B cell (primary cell): ENCODE measurements at regions not wholly inside any gene's neighbourhood (a gene's known extent, or its start where the extent isn't known, plus 50 kb on each side); places are given as distances from the start of the nearest gene placed in this dataset.

Source experiments
- ATAC-seq: fragments of 200-7000 bp; cut with Tn5 transposase; one replicate; pipeline ENCODE4 v1.10.0; 2021; ENCODE audit warnings: low read depth, mild to moderate bottlenecking, moderate number of reproducible peaks, moderate library complexity
- CTCF ChIA-PET: fragments of 350-600 bp; sonication (Branson Sonifier 250); formaldehyde crosslinking; loops from one replicate; lab custom pipeline; 2021; ENCODE audit warnings: antibody characterized with exemption, inconsistent platforms; lab: Charles Lee
- POLR2A ChIA-PET: fragments of 350-600 bp; sonication (Branson Sonifier 250); formaldehyde crosslinking; loops from one replicate; lab custom pipeline; 2021; ENCODE audit warnings: antibody characterized with exemption; lab: Charles Lee
- DNase-seq: peaks from one replicate; pipeline ENCODE4 v3.0.0; 2013
- H2AFZ ChIP-seq: 2 replicates; pipeline ENCODE4 v1.6.1; 2012; ENCODE audit warnings: mild to moderate bottlenecking, low read depth, low read length; ENCODE audit not compliant: insufficient read depth, poor library complexity, severe bottlenecking
- H3K27ac ChIP-seq, 2 donors: 1 replicate in 1 of 2; 2 replicates in 1 of 2; pipeline ENCODE4 v1.5.1; 2012 to 2013; ENCODE audit warnings: low read length in 2 of 2, mild to moderate bottlenecking in 2 of 2, moderate library complexity in 1 of 2
- H3K27me3 ChIP-seq, 4 experiments: fragments of 200-600 bp in 1 of 4; sonication (generic) in 1 of 4; replicated peaks in 1 of 4; 1 replicate in 2 of 4; 2 replicates in 2 of 4; pipeline versions ENCODE4 v1.6.1 to v1.7.0; 2013 to 2016; ENCODE audit warnings: low read length in 3 of 4, mild to moderate bottlenecking in 2 of 4, mixed read lengths in 1 of 4, moderate library complexity in 1 of 4; ENCODE audit not compliant: insufficient read depth in 4 of 4, control insufficient read depth in 3 of 4; ENCODE audit errors: control extremely low read depth in 1 of 4
- H3K36me3 ChIP-seq, 2 experiments: replicated peaks in 1 of 2; 1 replicate in 1 of 2; 2 replicates in 1 of 2; pipeline versions ENCODE4 v1.6.1 to v1.7.1; 2013; ENCODE audit warnings: low read length in 1 of 2; ENCODE audit not compliant: insufficient read depth in 2 of 2, control insufficient read depth in 1 of 2; ENCODE audit errors: control extremely low read depth in 1 of 2, extremely low read depth in 1 of 2
- H3K4me1 ChIP-seq, 2 donors: fragments of 200-600 bp in 1 of 2; sonication (generic) in 1 of 2; 1 replicate in 1 of 2; 2 replicates in 1 of 2; pipeline versions ENCODE4 v1.5.1 to v1.6.1; 2013 to 2017; ENCODE audit warnings: low read length in 2 of 2; ENCODE audit not compliant: control insufficient read depth in 2 of 2, insufficient read depth in 2 of 2
- H3K4me2 ChIP-seq: replicated peaks from 2 replicates; pipeline ENCODE3; 2012; ENCODE audit warnings: mild to moderate bottlenecking, low read depth, low read length; ENCODE audit not compliant: poor library complexity, severe bottlenecking
- H3K4me3 ChIP-seq, 5 experiments: fragments of 200-600 bp in 1 of 5; sonication (generic) in 1 of 5; 1 replicate in 3 of 5; 2 replicates in 2 of 5; pipeline versions ENCODE4 v1.5.1 to v1.7.0; 2011 to 2016; ENCODE audit warnings: low read length in 4 of 5, mild to moderate bottlenecking in 4 of 5, low read depth in 2 of 5, control low read depth in 1 of 5, moderate library complexity in 1 of 5; ENCODE audit not compliant: insufficient read depth in 1 of 5; ENCODE audit errors: control extremely low read depth in 1 of 5, extremely low read depth in 1 of 5
- H3K79me2 ChIP-seq: fragments of 200-600 bp; sonication (generic); one replicate; pipeline ENCODE4 v1.6.0; 2016; ENCODE audit warnings: low read length; ENCODE audit not compliant: control insufficient read depth, insufficient read depth
- H3K9ac ChIP-seq: fragments of 200-600 bp; sonication (generic); 2 replicates; pipeline ENCODE4 v1.6.1; 2017; ENCODE audit warnings: mild to moderate bottlenecking, low read length, moderate library complexity
- H3K9me3 ChIP-seq, 3 donors: one replicate each; pipeline versions ENCODE4 v1.6.1 to v1.7.1; 2013; ENCODE audit warnings: low read length in 2 of 3; ENCODE audit not compliant: control insufficient read depth in 2 of 3, insufficient read depth in 1 of 3; ENCODE audit errors: control extremely low read depth in 1 of 3
- H4K20me1 ChIP-seq: 2 replicates; pipeline ENCODE4 v1.6.0; 2012; ENCODE audit warnings: mild to moderate bottlenecking, low read length; ENCODE audit not compliant: insufficient read depth, control insufficient read depth, poor library complexity, severe bottlenecking
- H3K27ac Mint-ChIP-seq: one replicate; pipeline ENCODE4 v1.8.0; 2021; ENCODE audit warnings: mixed read lengths
- H3K27me3 Mint-ChIP-seq: one replicate; pipeline ENCODE4 v1.8.0; 2021; ENCODE audit warnings: mixed read lengths
- H3K4me1 Mint-ChIP-seq: one replicate; pipeline ENCODE4 v1.8.0; 2021; ENCODE audit warnings: mixed read lengths
- H3K4me3 Mint-ChIP-seq: one replicate; pipeline ENCODE4 v1.8.0; 2021; ENCODE audit warnings: mixed read lengths
- H3K9me3 Mint-ChIP-seq: one replicate; pipeline ENCODE4 v1.8.0; 2022; ENCODE audit warnings: mixed read lengths; ENCODE audit not compliant: insufficient read depth
- CTCF ChIP-seq: fragments of 200-600 bp; IDR thresholded peaks from one replicate; pipeline ENCODE4 v1.8.0; 2022; ENCODE audit warnings: antibody characterized with exemption, mild to moderate bottlenecking
- EZH2 ChIP-seq: IDR thresholded peaks from 2 replicates; pipeline ENCODE4 v1.6.1; 2012; ENCODE audit warnings: borderline replicate concordance, low read depth, mild to moderate bottlenecking, moderate library complexity, low read length; ENCODE audit not compliant: insufficient read depth, poor library complexity, severe bottlenecking
- WGBS: methylation state at CpG from one replicate; pipeline ENCODE4 v1.1.5; 2013; ENCODE audit warnings: missing lambda C conversion rate; ENCODE audit not compliant: insufficient coverage; 5-methylcytosine and 5-hydroxymethylcytosine counted together
- intact Hi-C: fragments of 100-400 bp; cut with micrococcal nuclease; formaldehyde crosslinking; loops from one replicate; pipeline ENCODE4 v1.10.0; 2022

- ChIA-PET CTCF (no interaction called here), POLR2A (no interaction called here)
- no peak for TF ChIP-seq EZH2
- TF ChIP-seq CTCF: no peak
- ATAC-seq (no peak), DNase-seq (no peak)
- Mint-ChIP-seq H3K27ac (no peak overlapping the region), H3K9me3 (peaks cover 3% of the 10 kb centered on the region), H3K4me3 (no peak overlapping the region), H3K27me3 (no peaks in the 10 kb centered on the region), H3K4me1 (no peaks in the 10 kb centered on the region)
- no peak overlapping the region for H3K9ac ChIP-seq
- H3K4me3 ChIP-seq: no peak overlapping the region
- H2AFZ ChIP-seq: no peak overlapping the region
- H4K20me1 ChIP-seq: no peaks in the 10 kb centered on the region
- intact Hi-C loops: no loop called here
- no peaks in the 10 kb centered on the region for H3K36me3 ChIP-seq
- H3K79me2 ChIP-seq: no peaks in the 10 kb centered on the region
- no peaks in the 10 kb centered on the region for H3K4me1 ChIP-seq
- 92% methylated on average over 2 of the region's 2 CpGs for WGBS
- H3K9me3 ChIP-seq: no peaks in the 10 kb centered on the region
- no peaks in the 10 kb centered on the region for H3K27me3 ChIP-seq
- no peak overlapping the region for H3K4me2 ChIP-seq
- no peak overlapping the region for H3K27ac ChIP-seq
Measured at GRCh38 chr1:239574112-239574511, 187.7 kb downstream of the CHRM3 start.

- DNase-seq: no peak
- Histone ChIP-seq H3K27ac (no peak overlapping the region), H4K20me1 (no peaks in the 10 kb centered on the region), H3K9ac (no peak overlapping the region), H3K4me1 (no peaks in the 10 kb centered on the region), H3K4me2 (no peak overlapping the region), H3K79me2 (no peaks in the 10 kb centered on the region), H3K36me3 (no peaks in the 10 kb centered on the region), H3K4me3 (no peak overlapping the region), H2AFZ (no peak overlapping the region), H3K9me3 (no peaks in the 10 kb centered on the region), H3K27me3 (no peaks in the 10 kb centered on the region)
- intact Hi-C loops: no loop called here
- H3K4me1 Mint-ChIP-seq: no peaks in the 10 kb centered on the region
- no peak overlapping the region for H3K4me3 Mint-ChIP-seq
- no CpG with 5 or more reads among the region's 2 CpGs for WGBS
- ATAC-seq: no peak
- H3K27me3 Mint-ChIP-seq: no peaks in the 10 kb centered on the region
- ChIA-PET POLR2A (no interaction called here), CTCF (no interaction called here)
- H3K27ac Mint-ChIP-seq: no peak overlapping the region
- H3K9me3 Mint-ChIP-seq: peaks cover 3% of the 10 kb centered on the region
- no peak for TF ChIP-seq EZH2
- no peak for TF ChIP-seq CTCF
Measured at GRCh38 chr1:239575113-239575512, 188.7 kb downstream of the CHRM3 start.
